Heart left ventricle (tissue), 16 donors: ENCODE measurements at regions not wholly inside any gene's neighbourhood (a gene's known extent, or its start where the extent isn't known, plus 50 kb on each side); places are given as distances from the start of the nearest gene placed in this dataset.

ENCODE experiments used
- ATAC-seq, 4 donors: fragments of 200-7000 bp; cut with Tn5 transposase; one replicate each; pipeline ENCODE4 v1.9.1; 2020 to 2022; ENCODE audit warnings: moderate library complexity in 4 of 4, mild to moderate bottlenecking in 3 of 4, moderate number of reproducible peaks in 1 of 4
- DNase-seq, 5 donors: peaks; one replicate each; pipeline ENCODE4 v3.0.0-alpha.2; 2020
- H3K27ac ChIP-seq, 12 donors: fragments of 200-600 bp; sonication (generic) in 4 of 12; one replicate each; pipeline versions ENCODE4 v1.5.0 to v1.8.0; 2016 to 2022; ENCODE audit warnings: mild to moderate bottlenecking in 2 of 12
- H3K27me3 ChIP-seq, 9 donors: fragments of 200-600 bp; sonication (generic) in 2 of 9; one replicate each; pipeline versions ENCODE4 v1.5.1 to v1.8.0; 2016 to 2022; ENCODE audit warnings: mild to moderate bottlenecking in 3 of 9
- H3K36me3 ChIP-seq, 9 donors: fragments of 200-600 bp; sonication (generic) in 2 of 9; one replicate each; pipeline versions ENCODE4 v1.5.0 to v1.8.0; 2018 to 2022; ENCODE audit warnings: mild to moderate bottlenecking in 2 of 9
- H3K4me1 ChIP-seq, 12 donors: fragments of 200-600 bp; sonication (generic) in 4 of 12; one replicate each; pipeline versions ENCODE4 v1.5.0 to v1.8.0; 2016 to 2022; ENCODE audit warnings: mild to moderate bottlenecking in 3 of 12
- H3K4me3 ChIP-seq, 12 donors: fragments of 200-600 bp; sonication (generic) in 4 of 12; one replicate each; pipeline versions ENCODE4 v1.5.0 to v1.8.0; 2017 to 2022; ENCODE audit warnings: mild to moderate bottlenecking in 9 of 12, moderate library complexity in 4 of 12
- H3K9me3 ChIP-seq, 12 donors: fragments of 200-600 bp; sonication (generic) in 4 of 12; one replicate each; pipeline versions ENCODE4 v1.5.0 to v1.8.0; 2016 to 2022; ENCODE audit warnings: mild to moderate bottlenecking in 1 of 12
- POLR2A ChIP-seq, 2 donors: fragments of 450-650 bp; IDR thresholded peaks; one replicate each; pipeline ENCODE4 v1.6.1; 2017; ENCODE audit warnings: antibody characterized with exemption in 2 of 2, mild to moderate bottlenecking in 2 of 2, moderate library complexity in 2 of 2
- WGBS, 4 donors: extraction: QIAGEN DNeasy Blood & Tissue Kit in 2 of 4; methylation state at CpG; one replicate each; pipeline versions ENCODE4 v1.1.5 to v1.1.7; 2013 to 2018; 5-methylcytosine and 5-hydroxymethylcytosine counted together
- intact Hi-C, 10 donors: fragments of 100-400 bp; cut with DNase I; formaldehyde crosslinking; loops; one replicate each; pipeline versions ENCODE4 v1.11.1 to v1.14.2; 2022
- TF ChIP-seq, protein P1 (sequence below), 12 donors: fragments of 200-600 bp; sonication (generic) in 4 of 12; IDR thresholded peaks; one replicate each; pipeline versions ENCODE4 v1.5.0 to v1.8.0; 2018 to 2022; ENCODE audit warnings: antibody characterized with exemption in 12 of 12, mild to moderate bottlenecking in 5 of 12
- donor health status: ischemic (EF 13 %, LVEDD 7.1; RV severe dilation, severe dysfunction).
- donor health status: healthy with polysubstance abuse.
- donor health status: DM: no; HTN: yes; CAD: no.
- donor health status: DM: no; HTN: no; CAD: no.
- donor health status: ischemic (EF 25% LVEDD 6.9; RV normal size, moderate dysfunction).
- donor health status: ischemic (EF 25% LVEDD 5.7; RV mildly dilated, moderate dysfunction).
- donor health status: healthy.
- donor health status: DM: yes; HTN: yes; CAD: no.
- donor health status: ischemic (EF 35%, LVEDD 5.7; RV mildly dilated, moderate dysfunction).
- donor health status: nonischemic (EF 11% LVEDD 7.7; RV severe dilation, severe dysfunction).
- donor health status: DM: yes; HTN: yes; CAD: no.
- donor health status: PGD.
- donor health status: ischemic (EF 29% LVEDD 5.4; RV normal size, mild dysfunction).
- donor health status: nonischemic (EF 23%, LVEDD 6.1; RV moderate dilation, normal function).

GRCh38 chr3:18477620-18478019 lies 52.5 kb upstream of the SATB1 start:
- no peaks in the 10 kb centered on the region for H3K27me3 ChIP-seq
- DNase-seq (no peak), ATAC-seq (no peak)
- no peak overlapping the region for H3K27ac ChIP-seq
- no peaks in the 10 kb centered on the region for H3K36me3 ChIP-seq
- no peak overlapping the region for H3K4me3 ChIP-seq
- WGBS, 4 donors = 46 to 88% (median 76%) methylated on average over 4 of the region's 4 CpGs
- H3K4me1 ChIP-seq = no peaks in the 10 kb centered on the region
- no peaks in the 10 kb centered on the region for H3K9me3 ChIP-seq
- intact Hi-C loops = no loop called here
- TF ChIP-seq POLR2A (IDR thresholded peaks at IDR 0.05) = no peak
- TF ChIP-seq, protein P1, sequence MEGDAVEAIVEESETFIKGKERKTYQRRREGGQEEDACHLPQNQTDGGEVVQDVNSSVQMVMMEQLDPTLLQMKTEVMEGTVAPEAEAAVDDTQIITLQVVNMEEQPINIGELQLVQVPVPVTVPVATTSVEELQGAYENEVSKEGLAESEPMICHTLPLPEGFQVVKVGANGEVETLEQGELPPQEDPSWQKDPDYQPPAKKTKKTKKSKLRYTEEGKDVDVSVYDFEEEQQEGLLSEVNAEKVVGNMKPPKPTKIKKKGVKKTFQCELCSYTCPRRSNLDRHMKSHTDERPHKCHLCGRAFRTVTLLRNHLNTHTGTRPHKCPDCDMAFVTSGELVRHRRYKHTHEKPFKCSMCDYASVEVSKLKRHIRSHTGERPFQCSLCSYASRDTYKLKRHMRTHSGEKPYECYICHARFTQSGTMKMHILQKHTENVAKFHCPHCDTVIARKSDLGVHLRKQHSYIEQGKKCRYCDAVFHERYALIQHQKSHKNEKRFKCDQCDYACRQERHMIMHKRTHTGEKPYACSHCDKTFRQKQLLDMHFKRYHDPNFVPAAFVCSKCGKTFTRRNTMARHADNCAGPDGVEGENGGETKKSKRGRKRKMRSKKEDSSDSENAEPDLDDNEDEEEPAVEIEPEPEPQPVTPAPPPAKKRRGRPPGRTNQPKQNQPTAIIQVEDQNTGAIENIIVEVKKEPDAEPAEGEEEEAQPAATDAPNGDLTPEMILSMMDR (IDR thresholded peaks at IDR 0.05) = no peak
